ENCODE measurements at regions not wholly inside any gene's neighbourhood (a gene's known extent, or its start where the extent isn't known, plus 50 kb on each side); places are given as distances from the start of the nearest gene placed in this dataset.
A peak's percentile ranks its signal among the peaks of the same experiment; 100 is the strongest.

GRCh38 chr9:79985264-79985663, 413.5 kb downstream of the TLE4 start:
- Histone ChIP-seq H3T11ph (ENCODE audit: low read length) (no peak overlapping the region), H3K4me1 (ENCODE audit: insufficient read depth, low read length) (no peaks in the 10 kb centered on the region), H3K27me3 (ENCODE audit: insufficient read depth, low read length) (no peaks in the 10 kb centered on the region; the same call in 1 of the 2 replicates), H3K27ac (ENCODE audit: insufficient read length, low read depth, low read length) (no peak overlapping the region), H3K14ac (ENCODE audit: insufficient read depth, low read length) (no peak overlapping the region), H3K79me2 (ENCODE audit: insufficient read depth, low read length) (no peaks in the 10 kb centered on the region), H2BK15ac (ENCODE audit: low read depth, low read length) (no peak overlapping the region), H3K9ac (ENCODE audit: extremely low read depth, insufficient read length, low read length) (no peak overlapping the region), H3K4me2 (ENCODE audit: insufficient read depth, insufficient read length, low read length) (no peak overlapping the region), H4K5ac (ENCODE audit: insufficient read length, low read depth, low read length) (no peak overlapping the region), H2BK120ac (ENCODE audit: low read depth, low read length, poor library complexity, severe bottlenecking) (no peak overlapping the region), H3K23me2 (ENCODE audit: insufficient read length, low read depth, low read length, poor library complexity, severe bottlenecking) (no peaks in the 10 kb centered on the region), H3K56ac (ENCODE audit: insufficient read length, low read depth, low read length) (no peak overlapping the region), H4K91ac (ENCODE audit: insufficient read length, low read depth, low read length) (no peak overlapping the region), H3K79me1 (ENCODE audit: insufficient read depth, low read depth, low read length, poor library complexity, severe bottlenecking) (no peaks in the 10 kb centered on the region), H2BK5ac (ENCODE audit: insufficient read length, low read length) (no peak overlapping the region), H3K4ac (ENCODE audit: low read depth, low read length) (no peak overlapping the region), H3K18ac (ENCODE audit: insufficient read length, low read depth, low read length) (no peak overlapping the region), H4K20me1 (ENCODE audit: control insufficient read depth, insufficient read depth, insufficient read length) (no peaks in the 10 kb centered on the region), H2AK5ac (ENCODE audit: insufficient read length, low read length) (no peak overlapping the region), H3K23ac (ENCODE audit: insufficient read length, low read depth, low read length) (no peak overlapping the region), H4K8ac (replicated peaks; ENCODE audit: insufficient read length, low read depth, low read length) (no peak overlapping the region), H3K9me3 (ENCODE audit: control insufficient read depth, low read depth, low read length) (no peaks in the 10 kb centered on the region), H2AFZ (ENCODE audit: low read length) (no peak overlapping the region), H2BK20ac (ENCODE audit: low read depth, low read length, poor library complexity, severe bottlenecking) (peak overlapping the region; percentile 29), H2BK12ac (ENCODE audit: insufficient read length, low read depth, low read length) (no peak overlapping the region)
- no CpG with 5 or more reads among the region's 7 CpGs for WGBS (ENCODE audit: extremely low coverage, insufficient read length, low lambda C conversion rate)
- Mint-ChIP-seq H3K27me3 (ENCODE audit: low read depth) (no peaks in the 10 kb centered on the region), H3K27ac (no peak overlapping the region), H3K4me1 (peaks cover 9% of the 10 kb centered on the region in 2 experiments), H3K4me3 (no peak overlapping the region), H3K9me3 (no peaks in the 10 kb centered on the region), H3K36me3 (ENCODE audit: insufficient read depth in 1 of 3, low read depth in 3 of 3) (no peaks in the 10 kb centered on the region; a peak in 2 of 7 replicates)
- TF ChIP-seq CTCF (conservative IDR thresholded peaks at IDR 0.05): no peak
- DNase-seq: no peak

Measured in H9 (cell line).